ENCODE measurements at regions not wholly inside any gene's neighbourhood (a gene's known extent, or its start where the extent isn't known, plus 50 kb on each side); places are given as distances from the start of the nearest gene placed in this dataset.

DNA sequence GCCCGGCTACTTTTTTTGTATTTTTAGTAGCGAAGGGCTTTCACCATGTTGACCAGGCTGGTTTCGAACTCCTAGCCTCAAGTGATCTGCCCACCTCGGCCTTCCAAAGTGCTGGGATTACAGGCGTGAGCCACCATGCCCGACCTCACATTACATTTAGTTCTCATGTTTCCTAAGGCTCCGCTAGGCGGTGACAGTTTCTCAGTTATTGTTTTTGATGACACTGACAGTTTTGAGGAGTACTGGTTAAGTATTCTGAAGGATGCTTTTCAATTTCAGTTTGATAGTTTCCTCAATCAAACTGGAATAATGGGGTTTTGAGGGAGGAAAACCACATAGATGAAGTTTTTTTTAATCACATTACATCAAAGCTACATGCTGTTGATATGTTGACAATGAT lies 1028.5 kb downstream of the CDH8 start:
- FAIRE-seq (no peak), DNase-seq (ENCODE audit: low read depth) (no peak)
- Histone ChIP-seq H3K36me3 (ENCODE audit: control insufficient read depth, insufficient read depth, low read length) (no peaks in the 10 kb centered on the region), H3K4me3 (ENCODE audit: low read depth, low read length) (no peak overlapping the region), H3K27me3 (ENCODE audit: control insufficient read depth, insufficient read depth, low read length) (no peaks in the 10 kb centered on the region)
- TF ChIP-seq, protein P1, sequence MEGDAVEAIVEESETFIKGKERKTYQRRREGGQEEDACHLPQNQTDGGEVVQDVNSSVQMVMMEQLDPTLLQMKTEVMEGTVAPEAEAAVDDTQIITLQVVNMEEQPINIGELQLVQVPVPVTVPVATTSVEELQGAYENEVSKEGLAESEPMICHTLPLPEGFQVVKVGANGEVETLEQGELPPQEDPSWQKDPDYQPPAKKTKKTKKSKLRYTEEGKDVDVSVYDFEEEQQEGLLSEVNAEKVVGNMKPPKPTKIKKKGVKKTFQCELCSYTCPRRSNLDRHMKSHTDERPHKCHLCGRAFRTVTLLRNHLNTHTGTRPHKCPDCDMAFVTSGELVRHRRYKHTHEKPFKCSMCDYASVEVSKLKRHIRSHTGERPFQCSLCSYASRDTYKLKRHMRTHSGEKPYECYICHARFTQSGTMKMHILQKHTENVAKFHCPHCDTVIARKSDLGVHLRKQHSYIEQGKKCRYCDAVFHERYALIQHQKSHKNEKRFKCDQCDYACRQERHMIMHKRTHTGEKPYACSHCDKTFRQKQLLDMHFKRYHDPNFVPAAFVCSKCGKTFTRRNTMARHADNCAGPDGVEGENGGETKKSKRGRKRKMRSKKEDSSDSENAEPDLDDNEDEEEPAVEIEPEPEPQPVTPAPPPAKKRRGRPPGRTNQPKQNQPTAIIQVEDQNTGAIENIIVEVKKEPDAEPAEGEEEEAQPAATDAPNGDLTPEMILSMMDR (IDR thresholded peaks at IDR 0.05; ENCODE audit: insufficient read depth, low read length, severe bottlenecking) = no peak

DNA sequence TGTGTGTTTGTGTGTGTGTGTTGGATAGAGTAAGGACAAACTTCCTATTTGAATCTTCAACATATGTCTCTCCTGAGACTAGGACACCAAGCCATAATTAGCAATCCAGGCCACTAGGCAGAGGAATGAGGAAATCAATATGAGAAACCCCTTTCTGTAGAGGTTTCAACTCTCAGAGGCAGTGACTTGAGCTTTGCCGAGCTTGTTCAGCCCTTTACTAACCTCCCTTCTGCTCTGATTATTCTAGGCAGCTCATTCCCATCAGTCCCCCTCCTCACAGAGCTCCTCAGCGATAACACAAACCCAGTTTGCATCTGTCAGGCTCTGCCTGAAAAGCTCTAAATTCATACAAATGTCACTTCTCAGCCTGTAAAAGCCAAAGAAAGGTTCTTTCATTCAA lies 1030.3 kb downstream of the CDH8 start:
- H3K4me3 ChIP-seq (ENCODE audit: low read depth, low read length) = no peak overlapping the region
- DNase-seq (ENCODE audit: low read depth) = no peak
- no peaks in the 10 kb centered on the region for H3K27me3 ChIP-seq (ENCODE audit: control insufficient read depth, insufficient read depth, low read length)
- TF ChIP-seq, protein P1 (IDR thresholded peaks at IDR 0.05; ENCODE audit: insufficient read depth, low read length, severe bottlenecking) = no peak
- no peak for FAIRE-seq
- no peaks in the 10 kb centered on the region for H3K36me3 ChIP-seq (ENCODE audit: control insufficient read depth, insufficient read depth, low read length)

DNA sequence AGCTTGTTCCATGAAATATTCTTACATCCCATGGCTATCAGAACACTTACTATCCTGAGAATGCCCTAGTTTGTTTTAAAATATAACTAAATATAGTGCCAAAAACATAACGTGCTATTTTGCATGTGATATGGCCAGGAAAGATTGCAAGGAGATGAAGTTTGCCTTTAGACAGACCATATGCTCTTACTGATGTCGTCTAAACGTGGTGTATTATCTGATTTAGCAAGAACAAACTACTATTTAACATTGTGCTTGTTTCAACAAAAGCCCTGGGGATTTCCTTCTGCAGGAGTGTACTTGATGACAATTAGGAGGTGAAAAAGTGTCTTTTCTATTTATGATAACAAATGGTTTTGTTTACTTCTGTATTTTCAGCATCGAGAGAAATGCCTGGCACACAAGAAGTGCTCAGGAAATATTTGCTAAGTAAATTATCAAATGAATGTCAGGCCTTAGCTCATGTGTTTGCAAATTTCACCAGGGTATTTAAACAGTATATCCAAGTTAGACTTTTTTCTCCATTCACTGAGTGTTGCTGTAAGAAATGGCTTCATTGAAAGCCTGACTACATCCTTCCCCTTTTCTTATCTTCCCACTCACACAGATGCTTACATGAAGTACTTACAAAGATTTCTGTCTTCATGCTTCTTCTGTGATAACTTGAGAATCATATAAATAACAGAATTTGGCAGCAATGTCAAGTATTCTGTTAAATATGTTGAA lies 1033.6 kb downstream of the CDH8 start:
- DNase-seq (ENCODE audit: low read depth) = no peak
- no peak overlapping the region for H3K4me3 ChIP-seq (ENCODE audit: low read depth, low read length)
- H3K36me3 ChIP-seq (ENCODE audit: control insufficient read depth, insufficient read depth, low read length) = no peaks in the 10 kb centered on the region
- TF ChIP-seq, protein P1 (IDR thresholded peaks at IDR 0.05; ENCODE audit: insufficient read depth, low read length, severe bottlenecking) = no peak
- no peak for FAIRE-seq
- H3K27me3 ChIP-seq (ENCODE audit: control insufficient read depth, insufficient read depth, low read length) = no peaks in the 10 kb centered on the region

DNA sequence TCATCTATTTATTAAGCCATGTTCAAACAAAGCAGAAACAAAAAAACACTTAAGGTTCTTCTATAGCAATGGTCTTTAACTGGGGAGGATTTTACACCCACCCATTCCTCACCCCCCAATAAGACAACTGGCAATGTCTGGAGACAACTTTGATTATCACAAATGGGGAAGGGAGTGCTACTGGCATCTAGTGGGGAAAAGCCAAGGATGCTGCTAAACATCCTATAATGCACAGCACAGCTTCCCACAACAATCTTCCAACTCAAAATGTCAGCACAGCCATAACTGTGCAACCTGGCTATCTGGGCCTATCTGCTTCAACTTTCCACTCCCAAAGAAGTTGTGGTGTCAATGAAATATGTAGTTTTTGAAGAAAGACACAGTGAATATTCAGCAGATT lies 1044.4 kb downstream of the CDH8 start:
- FAIRE-seq = no peak
- H3K4me3 ChIP-seq (ENCODE audit: low read depth, low read length) = no peak overlapping the region
- TF ChIP-seq, protein P1 (IDR thresholded peaks at IDR 0.05; ENCODE audit: insufficient read depth, low read length, severe bottlenecking) = no peak
- DNase-seq (ENCODE audit: low read depth) = no peak
- H3K36me3 ChIP-seq (ENCODE audit: control insufficient read depth, insufficient read depth, low read length) = no peaks in the 10 kb centered on the region
- H3K27me3 ChIP-seq (ENCODE audit: control insufficient read depth, insufficient read depth, low read length) = no peaks in the 10 kb centered on the region

DNA sequence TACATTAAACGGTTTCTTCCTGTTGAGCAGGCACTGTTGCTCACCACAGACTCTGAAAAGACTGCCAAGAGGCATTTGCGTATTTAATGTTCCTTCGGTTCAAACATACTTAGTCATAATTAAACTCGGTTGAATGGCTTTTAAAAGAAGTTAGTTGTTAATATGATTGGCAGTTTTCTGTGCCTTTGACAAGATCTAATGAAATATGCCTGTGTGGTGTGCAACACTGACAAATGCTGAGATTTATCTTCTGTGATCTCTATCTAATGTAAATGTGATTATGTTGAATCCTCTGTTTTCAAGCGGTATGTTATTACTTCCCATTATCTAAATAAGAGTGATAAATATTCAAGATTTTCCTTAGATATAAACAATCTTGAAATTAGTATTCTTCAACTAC lies 1046.6 kb downstream of the CDH8 start:
- DNase-seq (ENCODE audit: low read depth) (no peak), FAIRE-seq (no peak)
- TF ChIP-seq, protein P1 (IDR thresholded peaks at IDR 0.05; ENCODE audit: insufficient read depth, low read length, severe bottlenecking) = no peak
- Histone ChIP-seq H3K27me3 (ENCODE audit: control insufficient read depth, insufficient read depth, low read length) (no peaks in the 10 kb centered on the region), H3K4me3 (ENCODE audit: low read depth, low read length) (no peak overlapping the region), H3K36me3 (ENCODE audit: control insufficient read depth, insufficient read depth, low read length) (no peaks in the 10 kb centered on the region)

DNA sequence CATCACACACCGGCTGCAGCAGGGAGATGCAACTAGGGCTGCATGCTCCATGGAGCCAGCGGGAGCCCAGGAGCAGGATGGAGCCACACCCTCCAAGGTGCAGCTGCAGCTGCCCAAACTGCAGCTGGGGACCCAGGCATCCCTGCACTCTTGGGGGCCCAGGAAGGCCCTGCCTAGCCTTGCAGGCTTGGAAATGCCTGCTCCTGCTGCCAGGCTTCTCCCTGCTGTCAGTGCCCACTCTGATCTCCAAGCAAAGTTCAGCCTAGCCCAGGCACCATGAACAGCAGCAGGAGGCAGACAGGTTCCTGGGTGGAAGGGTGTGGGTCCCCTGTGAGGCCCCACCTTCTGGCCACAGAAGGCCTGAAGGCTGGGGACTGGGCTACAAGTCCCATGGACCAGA lies 1057.1 kb downstream of the CDH8 start:
- FAIRE-seq = no peak
- TF ChIP-seq, protein P1 (IDR thresholded peaks at IDR 0.05; ENCODE audit: insufficient read depth, low read length, severe bottlenecking) = no peak

More for the DNA sequence above, 1057.1 kb downstream of the CDH8 start:
- Histone ChIP-seq H3K36me3 (ENCODE audit: control insufficient read depth, insufficient read depth, low read length) (no peaks in the 10 kb centered on the region), H3K27me3 (ENCODE audit: control insufficient read depth, insufficient read depth, low read length) (no peaks in the 10 kb centered on the region), H3K4me3 (ENCODE audit: low read depth, low read length) (no peak overlapping the region)
- DNase-seq (ENCODE audit: low read depth) = no peak

All from bronchial epithelial cell (primary cell).